Tibial nerve (tissue), 4 donors: ENCODE measurements at regions not wholly inside any gene's neighbourhood (a gene's known extent, or its start where the extent isn't known, plus 50 kb on each side); places are given as distances from the start of the nearest gene placed in this dataset.

Experiments used
- DNase-seq, 2 donors: peaks; one replicate each; pipeline ENCODE4 v3.0.0-alpha.2; 2019; ENCODE audit warnings: low spot score in 2 of 2
- H3K27ac ChIP-seq, 4 donors: fragments of 200-600 bp; sonication (generic) in 3 of 4; one replicate each; pipeline ENCODE4 v1.5.1; 2017 to 2019; ENCODE audit warnings: mild to moderate bottlenecking in 1 of 4
- H3K27me3 ChIP-seq, 2 donors: fragments of 200-600 bp; sonication (generic) in 1 of 2; one replicate each; pipeline versions ENCODE4 v1.5.1 to v1.6.0; 2017 to 2019
- H3K36me3 ChIP-seq, 3 donors: fragments of 200-600 bp; sonication (generic); one replicate each; pipeline ENCODE4 v1.5.1; 2018 to 2019
- H3K4me1 ChIP-seq, 4 donors: fragments of 200-600 bp; sonication (generic) in 3 of 4; one replicate each; pipeline ENCODE4 v1.5.1; 2017 to 2019
- H3K4me3 ChIP-seq, 4 donors: fragments of 200-600 bp; sonication (generic) in 3 of 4; one replicate each; pipeline ENCODE4 v1.5.1; 2017 to 2019; ENCODE audit warnings: mild to moderate bottlenecking in 1 of 4, moderate library complexity in 1 of 4
- H3K9me3 ChIP-seq, 4 donors: fragments of 200-600 bp; sonication (generic) in 3 of 4; one replicate each; pipeline ENCODE4 v1.5.1; 2017 to 2019
- EP300 ChIP-seq, 2 donors: sonication (generic); formaldehyde crosslinking; IDR thresholded peaks; one replicate each; pipeline ENCODE4 v1.6.1; 2017; ENCODE audit warnings: antibody characterized with exemption in 2 of 2, mild to moderate bottlenecking in 1 of 2
- POLR2A ChIP-seq, 2 donors: fragments of 450-650 bp; IDR thresholded peaks; one replicate each; pipeline ENCODE4 v1.6.1; 2017; ENCODE audit warnings: antibody characterized with exemption in 2 of 2, mild to moderate bottlenecking in 2 of 2, moderate library complexity in 2 of 2
- WGBS, 2 donors: methylation state at CpG; one replicate each; pipeline ENCODE4 v1.1.5; 2018; 5-methylcytosine and 5-hydroxymethylcytosine counted together
- TF ChIP-seq, protein P1 (sequence below), 5 experiments: fragments of 200-600 bp in 3 of 5; fragments of 450-650 bp in 2 of 5; sonication (generic) in 3 of 5; IDR thresholded peaks; one replicate each; pipeline ENCODE4 v1.5.1; 2016 to 2019; ENCODE audit warnings: antibody characterized with exemption in 5 of 5, mild to moderate bottlenecking in 3 of 5, moderate library complexity in 2 of 5

DNA sequence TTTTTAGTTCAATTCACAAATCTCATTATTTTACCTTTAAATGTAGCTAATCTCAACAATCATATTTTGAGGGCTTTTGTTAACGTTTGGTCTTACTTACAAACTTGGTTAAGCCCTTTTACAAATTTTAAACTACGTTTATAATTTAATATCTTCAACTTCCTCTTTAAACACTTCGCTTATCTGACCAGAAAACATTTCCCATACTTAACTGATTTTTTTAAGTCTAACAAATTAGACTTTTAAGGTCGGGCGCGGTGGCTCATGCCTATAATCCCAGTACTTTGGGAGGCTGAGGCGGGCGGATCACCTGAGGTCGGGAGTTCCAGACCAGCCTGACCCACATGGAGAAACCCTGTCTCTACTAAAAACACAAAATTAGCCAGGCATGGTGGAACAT is 300.9 kb downstream of the LMX1A start:
- H3K27me3 ChIP-seq = no peaks in the 10 kb centered on the region
- TF ChIP-seq EP300 (IDR thresholded peaks at IDR 0.05) (no peak), POLR2A (IDR thresholded peaks at IDR 0.05) (no peak)
- TF ChIP-seq, protein P1, sequence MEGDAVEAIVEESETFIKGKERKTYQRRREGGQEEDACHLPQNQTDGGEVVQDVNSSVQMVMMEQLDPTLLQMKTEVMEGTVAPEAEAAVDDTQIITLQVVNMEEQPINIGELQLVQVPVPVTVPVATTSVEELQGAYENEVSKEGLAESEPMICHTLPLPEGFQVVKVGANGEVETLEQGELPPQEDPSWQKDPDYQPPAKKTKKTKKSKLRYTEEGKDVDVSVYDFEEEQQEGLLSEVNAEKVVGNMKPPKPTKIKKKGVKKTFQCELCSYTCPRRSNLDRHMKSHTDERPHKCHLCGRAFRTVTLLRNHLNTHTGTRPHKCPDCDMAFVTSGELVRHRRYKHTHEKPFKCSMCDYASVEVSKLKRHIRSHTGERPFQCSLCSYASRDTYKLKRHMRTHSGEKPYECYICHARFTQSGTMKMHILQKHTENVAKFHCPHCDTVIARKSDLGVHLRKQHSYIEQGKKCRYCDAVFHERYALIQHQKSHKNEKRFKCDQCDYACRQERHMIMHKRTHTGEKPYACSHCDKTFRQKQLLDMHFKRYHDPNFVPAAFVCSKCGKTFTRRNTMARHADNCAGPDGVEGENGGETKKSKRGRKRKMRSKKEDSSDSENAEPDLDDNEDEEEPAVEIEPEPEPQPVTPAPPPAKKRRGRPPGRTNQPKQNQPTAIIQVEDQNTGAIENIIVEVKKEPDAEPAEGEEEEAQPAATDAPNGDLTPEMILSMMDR (IDR thresholded peaks at IDR 0.05) = no peak
- H3K4me1 ChIP-seq = no peaks in the 10 kb centered on the region
- no peaks in the 10 kb centered on the region for H3K9me3 ChIP-seq
- H3K36me3 ChIP-seq = no peaks in the 10 kb centered on the region
- WGBS, 2 donors = 84 to 87% methylated on average over 9 of the region's 9 CpGs
- no peak for DNase-seq
- H3K4me3 ChIP-seq = no peak overlapping the region
- no peak overlapping the region for H3K27ac ChIP-seq

- Histone ChIP-seq H3K27me3 (no peaks in the 10 kb centered on the region), H3K9me3 (no peaks in the 10 kb centered on the region), H3K4me1 (no peaks in the 10 kb centered on the region), H3K27ac (no peak overlapping the region), H3K4me3 (no peak overlapping the region), H3K36me3 (no peaks in the 10 kb centered on the region)
- DNase-seq = no peak
- TF ChIP-seq EP300 (IDR thresholded peaks at IDR 0.05) (no peak), POLR2A (IDR thresholded peaks at IDR 0.05) (no peak)
- TF ChIP-seq, protein P1 (IDR thresholded peaks at IDR 0.05) = no peak
- WGBS, 2 donors = 82 to 89% methylated on average over 4 of the region's 4 CpGs
Measured at GRCh38 chr1:165054627-165055026, 301.9 kb downstream of the LMX1A start.

DNA sequence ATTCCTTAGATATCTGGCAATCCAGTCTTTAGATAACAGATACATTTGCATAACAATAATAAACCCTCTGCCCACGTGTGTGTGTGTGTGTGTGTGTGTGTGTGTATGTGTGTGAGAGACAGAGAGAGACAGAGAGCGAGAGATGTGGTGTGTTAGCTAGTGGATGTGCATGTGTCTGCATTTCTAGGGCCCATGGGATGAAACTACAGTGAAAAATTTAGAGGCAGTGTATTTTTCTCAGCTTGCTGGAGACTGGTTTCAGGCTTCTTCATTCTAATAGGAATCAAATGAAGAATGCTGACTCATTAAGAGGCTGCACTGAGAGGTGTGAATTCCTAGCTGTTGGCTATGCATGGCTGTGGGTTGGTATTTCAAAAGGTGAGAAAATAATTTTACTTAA is 303.2 kb downstream of the LMX1A start:
- Histone ChIP-seq H3K4me3 (no peak overlapping the region), H3K4me1 (no peaks in the 10 kb centered on the region), H3K27me3 (no peaks in the 10 kb centered on the region), H3K36me3 (no peaks in the 10 kb centered on the region), H3K27ac (no peak overlapping the region), H3K9me3 (no peaks in the 10 kb centered on the region)
- no peak for TF ChIP-seq EP300 (IDR thresholded peaks at IDR 0.05)
- no peak for TF ChIP-seq POLR2A (IDR thresholded peaks at IDR 0.05)
- TF ChIP-seq, protein P1 (IDR thresholded peaks at IDR 0.05) = no peak
- no peak for DNase-seq
- WGBS, 2 donors = 37 to 48% methylated on average over 2 of the region's 2 CpGs

DNA sequence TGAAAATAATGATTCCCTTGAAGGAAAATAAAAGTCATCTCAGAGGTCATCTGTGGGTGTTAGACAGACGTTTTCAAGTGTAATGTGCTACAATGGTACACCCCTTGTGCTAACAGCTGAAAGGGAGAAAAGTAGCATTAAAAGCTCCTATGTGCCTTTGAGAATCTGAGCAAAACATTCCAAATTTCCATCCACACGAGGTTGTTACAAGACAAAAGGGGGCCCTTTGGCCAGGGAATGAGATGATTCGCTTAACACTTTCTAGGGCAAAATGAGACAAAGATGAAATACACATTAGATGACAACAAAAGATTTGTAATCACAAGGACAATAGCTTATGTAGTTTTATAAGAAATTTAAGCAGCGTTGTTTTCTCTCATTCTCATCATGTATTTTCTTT is 303.6 kb downstream of the LMX1A start:
- H3K9me3 ChIP-seq = no peaks in the 10 kb centered on the region
- no peaks in the 10 kb centered on the region for H3K27me3 ChIP-seq
- WGBS, 2 donors = 29 to 40% methylated on average over 4 of the region's 4 CpGs
- H3K27ac ChIP-seq = no peak overlapping the region
- no peak overlapping the region for H3K4me3 ChIP-seq
- no peaks in the 10 kb centered on the region for H3K36me3 ChIP-seq
- DNase-seq = no peak
- TF ChIP-seq EP300 (IDR thresholded peaks at IDR 0.05) = no peak
- TF ChIP-seq POLR2A (IDR thresholded peaks at IDR 0.05) = no peak
- TF ChIP-seq, protein P1 (IDR thresholded peaks at IDR 0.05) = no peak
- H3K4me1 ChIP-seq = no peaks in the 10 kb centered on the region

- WGBS, 2 donors = 69 to 73% methylated on average over 4 of the region's 4 CpGs
- Histone ChIP-seq H3K27ac (no peak overlapping the region), H3K9me3 (no peaks in the 10 kb centered on the region), H3K36me3 (no peaks in the 10 kb centered on the region), H3K4me1 (no peaks in the 10 kb centered on the region), H3K4me3 (no peak overlapping the region), H3K27me3 (no peaks in the 10 kb centered on the region)
- DNase-seq = no peak
- TF ChIP-seq EP300 (IDR thresholded peaks at IDR 0.05) (no peak), POLR2A (IDR thresholded peaks at IDR 0.05) (no peak)
Measured at GRCh38 chr1:165052431-165052830, 304.1 kb downstream of the LMX1A start.

GRCh38 chr1:165050246-165050645 is 306.3 kb downstream of the LMX1A start:
- Histone ChIP-seq H3K9me3 (no peaks in the 10 kb centered on the region), H3K36me3 (no peaks in the 10 kb centered on the region), H3K4me3 (no peak overlapping the region), H3K4me1 (no peaks in the 10 kb centered on the region), H3K27me3 (no peaks in the 10 kb centered on the region), H3K27ac (no peak overlapping the region)
- no peak for DNase-seq
- WGBS, 2 donors = 81% methylated on average over 5 of the region's 5 CpGs
- no peak for TF ChIP-seq POLR2A (IDR thresholded peaks at IDR 0.05)
- no peak for TF ChIP-seq EP300 (IDR thresholded peaks at IDR 0.05)
- TF ChIP-seq, protein P1 (IDR thresholded peaks at IDR 0.05) = no peak
